B cell (primary cell): ENCODE measurements at regions not wholly inside any gene's neighbourhood (a gene's known extent, or its start where the extent isn't known, plus 50 kb on each side); places are given as distances from the start of the nearest gene placed in this dataset.

Source experiments
- ATAC-seq: fragments of 200-7000 bp; cut with Tn5 transposase; one replicate; pipeline ENCODE4 v1.10.0; 2021; ENCODE audit warnings: low read depth, mild to moderate bottlenecking, moderate number of reproducible peaks, moderate library complexity
- CTCF ChIA-PET: fragments of 350-600 bp; sonication (Branson Sonifier 250); formaldehyde crosslinking; loops from one replicate; lab custom pipeline; 2021; ENCODE audit warnings: antibody characterized with exemption, inconsistent platforms; lab: Charles Lee
- POLR2A ChIA-PET: fragments of 350-600 bp; sonication (Branson Sonifier 250); formaldehyde crosslinking; loops from one replicate; lab custom pipeline; 2021; ENCODE audit warnings: antibody characterized with exemption; lab: Charles Lee
- DNase-seq: peaks from one replicate; pipeline ENCODE4 v3.0.0; 2013
- H2AFZ ChIP-seq: 2 replicates; pipeline ENCODE4 v1.6.1; 2012; ENCODE audit warnings: mild to moderate bottlenecking, low read depth, low read length; ENCODE audit not compliant: insufficient read depth, poor library complexity, severe bottlenecking
- H3K27ac ChIP-seq, 2 donors: 1 replicate in 1 of 2; 2 replicates in 1 of 2; pipeline ENCODE4 v1.5.1; 2012 to 2013; ENCODE audit warnings: low read length in 2 of 2, mild to moderate bottlenecking in 2 of 2, moderate library complexity in 1 of 2
- H3K27me3 ChIP-seq, 4 experiments: fragments of 200-600 bp in 1 of 4; sonication (generic) in 1 of 4; replicated peaks in 1 of 4; 1 replicate in 2 of 4; 2 replicates in 2 of 4; pipeline versions ENCODE4 v1.6.1 to v1.7.0; 2013 to 2016; ENCODE audit warnings: low read length in 3 of 4, mild to moderate bottlenecking in 2 of 4, mixed read lengths in 1 of 4, moderate library complexity in 1 of 4; ENCODE audit not compliant: insufficient read depth in 4 of 4, control insufficient read depth in 3 of 4; ENCODE audit errors: control extremely low read depth in 1 of 4
- H3K36me3 ChIP-seq, 2 experiments: replicated peaks in 1 of 2; 1 replicate in 1 of 2; 2 replicates in 1 of 2; pipeline versions ENCODE4 v1.6.1 to v1.7.1; 2013; ENCODE audit warnings: low read length in 1 of 2; ENCODE audit not compliant: insufficient read depth in 2 of 2, control insufficient read depth in 1 of 2; ENCODE audit errors: control extremely low read depth in 1 of 2, extremely low read depth in 1 of 2
- H3K4me1 ChIP-seq, 2 donors: fragments of 200-600 bp in 1 of 2; sonication (generic) in 1 of 2; 1 replicate in 1 of 2; 2 replicates in 1 of 2; pipeline versions ENCODE4 v1.5.1 to v1.6.1; 2013 to 2017; ENCODE audit warnings: low read length in 2 of 2; ENCODE audit not compliant: control insufficient read depth in 2 of 2, insufficient read depth in 2 of 2
- H3K4me2 ChIP-seq: replicated peaks from 2 replicates; pipeline ENCODE3; 2012; ENCODE audit warnings: mild to moderate bottlenecking, low read depth, low read length; ENCODE audit not compliant: poor library complexity, severe bottlenecking
- H3K4me3 ChIP-seq, 5 experiments: fragments of 200-600 bp in 1 of 5; sonication (generic) in 1 of 5; 1 replicate in 3 of 5; 2 replicates in 2 of 5; pipeline versions ENCODE4 v1.5.1 to v1.7.0; 2011 to 2016; ENCODE audit warnings: low read length in 4 of 5, mild to moderate bottlenecking in 4 of 5, low read depth in 2 of 5, control low read depth in 1 of 5, moderate library complexity in 1 of 5; ENCODE audit not compliant: insufficient read depth in 1 of 5; ENCODE audit errors: control extremely low read depth in 1 of 5, extremely low read depth in 1 of 5
- H3K79me2 ChIP-seq: fragments of 200-600 bp; sonication (generic); one replicate; pipeline ENCODE4 v1.6.0; 2016; ENCODE audit warnings: low read length; ENCODE audit not compliant: control insufficient read depth, insufficient read depth
- H3K9ac ChIP-seq: fragments of 200-600 bp; sonication (generic); 2 replicates; pipeline ENCODE4 v1.6.1; 2017; ENCODE audit warnings: mild to moderate bottlenecking, low read length, moderate library complexity
- H3K9me3 ChIP-seq, 3 donors: one replicate each; pipeline versions ENCODE4 v1.6.1 to v1.7.1; 2013; ENCODE audit warnings: low read length in 2 of 3; ENCODE audit not compliant: control insufficient read depth in 2 of 3, insufficient read depth in 1 of 3; ENCODE audit errors: control extremely low read depth in 1 of 3
- H4K20me1 ChIP-seq: 2 replicates; pipeline ENCODE4 v1.6.0; 2012; ENCODE audit warnings: mild to moderate bottlenecking, low read length; ENCODE audit not compliant: insufficient read depth, control insufficient read depth, poor library complexity, severe bottlenecking
- H3K27ac Mint-ChIP-seq: one replicate; pipeline ENCODE4 v1.8.0; 2021; ENCODE audit warnings: mixed read lengths
- H3K27me3 Mint-ChIP-seq: one replicate; pipeline ENCODE4 v1.8.0; 2021; ENCODE audit warnings: mixed read lengths
- H3K4me1 Mint-ChIP-seq: one replicate; pipeline ENCODE4 v1.8.0; 2021; ENCODE audit warnings: mixed read lengths
- H3K4me3 Mint-ChIP-seq: one replicate; pipeline ENCODE4 v1.8.0; 2021; ENCODE audit warnings: mixed read lengths
- H3K9me3 Mint-ChIP-seq: one replicate; pipeline ENCODE4 v1.8.0; 2022; ENCODE audit warnings: mixed read lengths; ENCODE audit not compliant: insufficient read depth
- EZH2 ChIP-seq: IDR thresholded peaks from 2 replicates; pipeline ENCODE4 v1.6.1; 2012; ENCODE audit warnings: borderline replicate concordance, low read depth, mild to moderate bottlenecking, moderate library complexity, low read length; ENCODE audit not compliant: insufficient read depth, poor library complexity, severe bottlenecking
- WGBS: methylation state at CpG from one replicate; pipeline ENCODE4 v1.1.5; 2013; ENCODE audit warnings: missing lambda C conversion rate; ENCODE audit not compliant: insufficient coverage; 5-methylcytosine and 5-hydroxymethylcytosine counted together
- intact Hi-C: fragments of 100-400 bp; cut with micrococcal nuclease; formaldehyde crosslinking; loops from one replicate; pipeline ENCODE4 v1.10.0; 2022
- TF ChIP-seq, protein P1 (sequence below): fragments of 200-600 bp; IDR thresholded peaks from one replicate; pipeline ENCODE4 v1.8.0; 2022; ENCODE audit warnings: antibody characterized with exemption, mild to moderate bottlenecking

DNA sequence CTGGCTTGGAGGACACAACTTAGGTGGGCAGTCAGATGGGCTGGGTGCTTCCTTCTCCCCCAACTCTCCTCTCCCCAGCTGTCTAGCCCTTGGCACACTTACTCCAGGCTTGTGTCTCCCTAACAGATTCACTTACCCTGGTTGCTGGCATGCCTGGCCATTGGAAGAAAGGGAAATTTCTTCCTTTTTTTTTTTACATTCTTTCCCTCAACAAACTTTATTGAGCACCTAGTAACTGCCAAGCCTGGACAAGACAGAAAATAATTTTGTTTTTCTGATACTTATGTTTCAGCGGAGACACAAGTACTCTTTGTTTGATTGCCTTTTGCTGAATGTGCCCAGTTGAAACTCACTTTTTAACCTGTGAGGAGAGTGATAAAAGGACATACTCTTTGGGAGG, 144.3 kb upstream of the KCNJ6 start:
- no peak overlapping the region for H3K4me2 ChIP-seq
- WGBS, result 100% methylated on average over 1 of the region's 1 CpG
- TF ChIP-seq, protein P1, sequence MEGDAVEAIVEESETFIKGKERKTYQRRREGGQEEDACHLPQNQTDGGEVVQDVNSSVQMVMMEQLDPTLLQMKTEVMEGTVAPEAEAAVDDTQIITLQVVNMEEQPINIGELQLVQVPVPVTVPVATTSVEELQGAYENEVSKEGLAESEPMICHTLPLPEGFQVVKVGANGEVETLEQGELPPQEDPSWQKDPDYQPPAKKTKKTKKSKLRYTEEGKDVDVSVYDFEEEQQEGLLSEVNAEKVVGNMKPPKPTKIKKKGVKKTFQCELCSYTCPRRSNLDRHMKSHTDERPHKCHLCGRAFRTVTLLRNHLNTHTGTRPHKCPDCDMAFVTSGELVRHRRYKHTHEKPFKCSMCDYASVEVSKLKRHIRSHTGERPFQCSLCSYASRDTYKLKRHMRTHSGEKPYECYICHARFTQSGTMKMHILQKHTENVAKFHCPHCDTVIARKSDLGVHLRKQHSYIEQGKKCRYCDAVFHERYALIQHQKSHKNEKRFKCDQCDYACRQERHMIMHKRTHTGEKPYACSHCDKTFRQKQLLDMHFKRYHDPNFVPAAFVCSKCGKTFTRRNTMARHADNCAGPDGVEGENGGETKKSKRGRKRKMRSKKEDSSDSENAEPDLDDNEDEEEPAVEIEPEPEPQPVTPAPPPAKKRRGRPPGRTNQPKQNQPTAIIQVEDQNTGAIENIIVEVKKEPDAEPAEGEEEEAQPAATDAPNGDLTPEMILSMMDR, result no peak
- no peak for TF ChIP-seq EZH2
- POLR2A ChIA-PET, result no interaction called here
- Mint-ChIP-seq H3K27ac (no peak overlapping the region), H3K27me3 (no peaks in the 10 kb centered on the region), H3K9me3 (peaks cover 5% of the 10 kb centered on the region), H3K4me3 (no peak overlapping the region), H3K4me1 (no peaks in the 10 kb centered on the region)
- DNase-seq (no peak), ATAC-seq (no peak)
- intact Hi-C loops, result no loop called here
- H3K9ac ChIP-seq, result no peak overlapping the region
- H3K4me1 ChIP-seq, result no peaks in the 10 kb centered on the region
- no peaks in the 10 kb centered on the region for H3K36me3 ChIP-seq
- H3K27ac ChIP-seq, result no peak overlapping the region
- H3K27me3 ChIP-seq, result no peaks in the 10 kb centered on the region
- H2AFZ ChIP-seq, result no peak overlapping the region
- H4K20me1 ChIP-seq, result no peaks in the 10 kb centered on the region
- H3K79me2 ChIP-seq, result no peaks in the 10 kb centered on the region
- CTCF ChIA-PET, result no interaction called here
- H3K4me3 ChIP-seq, result no peak overlapping the region
- peaks cover 0 to 8% (median 2%) of the 10 kb centered on the region in 3 donors for H3K9me3 ChIP-seq

- Histone ChIP-seq H4K20me1 (no peaks in the 10 kb centered on the region), H3K79me2 (no peaks in the 10 kb centered on the region), H3K36me3 (no peaks in the 10 kb centered on the region), H3K4me1 (no peaks in the 10 kb centered on the region), H3K9me3 (no peaks in the 10 kb centered on the region), H3K9ac (no peak overlapping the region), H3K4me3 (no peak overlapping the region), H3K4me2 (no peak overlapping the region), H3K27me3 (no peaks in the 10 kb centered on the region), H2AFZ (no peak overlapping the region), H3K27ac (no peak overlapping the region)
- Mint-ChIP-seq H3K27me3 (no peaks in the 10 kb centered on the region), H3K9me3 (peaks cover 2% of the 10 kb centered on the region), H3K27ac (no peak overlapping the region), H3K4me3 (no peak overlapping the region), H3K4me1 (no peaks in the 10 kb centered on the region)
- intact Hi-C loops, result no loop called here
- WGBS, result 48% methylated on average over 3 of the region's 3 CpGs
- no peak for ATAC-seq
- TF ChIP-seq, protein P1, result no peak
- no peak for TF ChIP-seq EZH2
- ChIA-PET CTCF (no interaction called here), POLR2A (no interaction called here)
- no peak for DNase-seq
Measured at GRCh38 chr21:38067086-38067739, 151.0 kb upstream of the KCNJ6 start.
